H9 (cell line): ENCODE measurements at regions not wholly inside any gene's neighbourhood (a gene's known extent, or its start where the extent isn't known, plus 50 kb on each side); places are given as distances from the start of the nearest gene placed in this dataset.
A peak's percentile ranks its signal among the peaks of the same experiment; 100 is the strongest.

Experiments used
- DNase-seq: peaks from one replicate; pipeline ENCODE4 v3.0.0-alpha.2; 2017
- H2AFZ ChIP-seq: one replicate; pipeline ENCODE4 v1.6.1; 2013; ENCODE audit warnings: mild to moderate bottlenecking, low read length, control low read depth, moderate library complexity
- H2AK5ac ChIP-seq: 2 replicates; pipeline ENCODE4 v1.6.1; 2013; ENCODE audit warnings: low read length, control low read depth, mixed read lengths; ENCODE audit not compliant: insufficient read length
- H2BK120ac ChIP-seq: one replicate; pipeline ENCODE4 v1.6.1; 2013; ENCODE audit warnings: low read depth, mild to moderate bottlenecking, low read length, control low read depth, inconsistent platforms; ENCODE audit not compliant: poor library complexity, severe bottlenecking
- H2BK12ac ChIP-seq: 2 replicates; pipeline ENCODE4 v1.6.1; 2013; ENCODE audit warnings: low read length, control low read depth, mixed read lengths, low read depth; ENCODE audit not compliant: insufficient read length
- H2BK15ac ChIP-seq: 2 replicates; pipeline ENCODE4 v1.6.1; 2013; ENCODE audit warnings: low read depth, low read length, control low read depth
- H2BK20ac ChIP-seq: one replicate; pipeline ENCODE4 v1.6.1; 2013; ENCODE audit warnings: low read depth, mild to moderate bottlenecking, low read length, control low read depth, inconsistent platforms; ENCODE audit not compliant: poor library complexity, severe bottlenecking
- H2BK5ac ChIP-seq: 2 replicates; pipeline ENCODE4 v1.6.1; 2013; ENCODE audit warnings: low read length, control low read depth, mixed read lengths; ENCODE audit not compliant: insufficient read length
- H3K14ac ChIP-seq: 2 replicates; pipeline ENCODE4 v1.6.1; 2013; ENCODE audit warnings: low read length, control low read depth; ENCODE audit not compliant: insufficient read depth
- H3K18ac ChIP-seq: 2 replicates; pipeline ENCODE4 v1.6.1; 2013; ENCODE audit warnings: low read depth, mild to moderate bottlenecking, mixed read lengths, low read length, control low read depth; ENCODE audit not compliant: insufficient read length
- H3K23ac ChIP-seq: 2 replicates; pipeline ENCODE4 v1.6.1; 2013; ENCODE audit warnings: low read length, control low read depth, mixed read lengths, low read depth; ENCODE audit not compliant: insufficient read length
- H3K23me2 ChIP-seq: 2 replicates; pipeline ENCODE4 v1.6.1; 2013; ENCODE audit warnings: low read depth, mild to moderate bottlenecking, mixed read lengths, low read length, control low read depth; ENCODE audit not compliant: insufficient read length, poor library complexity, severe bottlenecking
- H3K27ac ChIP-seq: 2 replicates; pipeline ENCODE4 v1.5.1; 2013; ENCODE audit warnings: low read length, control low read depth, mixed read lengths, low read depth; ENCODE audit not compliant: insufficient read length
- H3K27me3 ChIP-seq: 2 replicates; pipeline ENCODE4 v1.6.1; 2013; ENCODE audit warnings: low read length, control low read depth, inconsistent platforms; ENCODE audit not compliant: insufficient read depth
- H3K4ac ChIP-seq: 2 replicates; pipeline ENCODE4 v1.6.1; 2013; ENCODE audit warnings: low read depth, mild to moderate bottlenecking, control low read depth, inconsistent platforms, low read length, moderate library complexity
- H3K4me1 ChIP-seq: 2 replicates; pipeline ENCODE4 v1.6.1; 2013; ENCODE audit warnings: low read length, control low read depth, inconsistent platforms; ENCODE audit not compliant: insufficient read depth
- H3K4me2 ChIP-seq: 2 replicates; pipeline ENCODE4 v1.6.1; 2013; ENCODE audit warnings: low read length, control low read depth, mixed read lengths; ENCODE audit not compliant: insufficient read length, insufficient read depth
- H3K56ac ChIP-seq: 2 replicates; pipeline ENCODE4 v1.6.1; 2013; ENCODE audit warnings: low read depth, mild to moderate bottlenecking, mixed read lengths, low read length, control low read depth; ENCODE audit not compliant: insufficient read length
- H3K79me1 ChIP-seq: 2 replicates; pipeline ENCODE4 v1.6.1; 2013; ENCODE audit warnings: low read depth, mild to moderate bottlenecking, moderate library complexity, low read length, control low read depth, inconsistent platforms; ENCODE audit not compliant: insufficient read depth, poor library complexity, severe bottlenecking
- H3K79me2 ChIP-seq: 2 replicates; pipeline ENCODE4 v1.6.1; 2013; ENCODE audit warnings: low read length, control low read depth, inconsistent platforms; ENCODE audit not compliant: insufficient read depth
- H3K9ac ChIP-seq: 2 replicates; pipeline ENCODE4 v1.6.1; 2013; ENCODE audit warnings: low read length, control low read depth, mixed read lengths; ENCODE audit not compliant: insufficient read length; ENCODE audit errors: extremely low read depth
- H3K9me3 ChIP-seq: one replicate; pipeline ENCODE4 v1.6.1; 2013; ENCODE audit warnings: low read depth, low read length, inconsistent platforms; ENCODE audit not compliant: control insufficient read depth
- H3T11ph ChIP-seq: one replicate; pipeline ENCODE4 v1.6.1; 2013; ENCODE audit warnings: mild to moderate bottlenecking, low read length, control low read depth, inconsistent platforms
- H4K20me1 ChIP-seq: one replicate; pipeline ENCODE4 v1.6.1; 2013; ENCODE audit not compliant: control insufficient read depth, insufficient read length, insufficient read depth
- H4K5ac ChIP-seq: 2 replicates; pipeline ENCODE4 v1.6.1; 2013; ENCODE audit warnings: low read depth, mild to moderate bottlenecking, mixed read lengths, low read length, control low read depth; ENCODE audit not compliant: insufficient read length
- H4K8ac ChIP-seq: replicated peaks from 2 replicates; pipeline ENCODE4 v1.6.1; 2013; ENCODE audit warnings: low read length, control low read depth, mixed read lengths, low read depth; ENCODE audit not compliant: insufficient read length
- H4K91ac ChIP-seq: 2 replicates; pipeline ENCODE4 v1.6.1; 2013; ENCODE audit warnings: low read depth, mild to moderate bottlenecking, moderate library complexity, mixed read lengths, low read length, control low read depth; ENCODE audit not compliant: insufficient read length
- H3K27ac Mint-ChIP-seq, 3 experiments: 2 replicates in 2 of 3; 3 replicates in 1 of 3; pipeline ENCODE4 v1.8.0; 2020 to 2021; ENCODE audit warnings: mixed read lengths in 3 of 3, mild to moderate bottlenecking in 1 of 3, moderate library complexity in 1 of 3
- H3K27me3 Mint-ChIP-seq: 2 replicates; pipeline ENCODE4 v1.8.0; 2021; ENCODE audit warnings: low read depth, mild to moderate bottlenecking, moderate library complexity, mixed read lengths
- H3K36me3 Mint-ChIP-seq, 3 experiments: 2 replicates in 2 of 3; 3 replicates in 1 of 3; pipeline ENCODE4 v1.8.0; 2020 to 2021; ENCODE audit warnings: low read depth in 3 of 3, mixed read lengths in 3 of 3; ENCODE audit not compliant: insufficient read depth in 1 of 3
- H3K4me1 Mint-ChIP-seq, 2 experiments: 2 replicates each; pipeline ENCODE4 v1.8.0; 2020; ENCODE audit warnings: mixed read lengths in 2 of 2
- H3K4me3 Mint-ChIP-seq, 2 experiments: 2 replicates in 1 of 2; 3 replicates in 1 of 2; pipeline ENCODE4 v1.8.0; 2020 to 2021; ENCODE audit warnings: mild to moderate bottlenecking in 2 of 2, mixed read lengths in 2 of 2, moderate library complexity in 1 of 2
- H3K9me3 Mint-ChIP-seq, 2 experiments: 2 replicates in 1 of 2; 3 replicates in 1 of 2; pipeline ENCODE4 v1.8.0; 2020; ENCODE audit warnings: mild to moderate bottlenecking in 2 of 2, mixed read lengths in 2 of 2, moderate library complexity in 1 of 2
- WGBS: extraction: QIAGEN DNeasy Blood & Tissue Kit; methylation state at CpG from one replicate; pipeline ENCODE4 v1.1.7; 2013; ENCODE audit warnings: missing lambda C conversion rate, low lambda C conversion rate, mixed read lengths; ENCODE audit not compliant: insufficient read length; ENCODE audit errors: extremely low coverage; 5-methylcytosine and 5-hydroxymethylcytosine counted together
- TF ChIP-seq, protein P1 (sequence below): fragments of 200-600 bp; sonication (generic); conservative IDR thresholded peaks from 3 replicates; pipeline ENCODE4 v1.8.0; 2021; ENCODE audit warnings: antibody characterized with exemption, mild to moderate bottlenecking

DNA sequence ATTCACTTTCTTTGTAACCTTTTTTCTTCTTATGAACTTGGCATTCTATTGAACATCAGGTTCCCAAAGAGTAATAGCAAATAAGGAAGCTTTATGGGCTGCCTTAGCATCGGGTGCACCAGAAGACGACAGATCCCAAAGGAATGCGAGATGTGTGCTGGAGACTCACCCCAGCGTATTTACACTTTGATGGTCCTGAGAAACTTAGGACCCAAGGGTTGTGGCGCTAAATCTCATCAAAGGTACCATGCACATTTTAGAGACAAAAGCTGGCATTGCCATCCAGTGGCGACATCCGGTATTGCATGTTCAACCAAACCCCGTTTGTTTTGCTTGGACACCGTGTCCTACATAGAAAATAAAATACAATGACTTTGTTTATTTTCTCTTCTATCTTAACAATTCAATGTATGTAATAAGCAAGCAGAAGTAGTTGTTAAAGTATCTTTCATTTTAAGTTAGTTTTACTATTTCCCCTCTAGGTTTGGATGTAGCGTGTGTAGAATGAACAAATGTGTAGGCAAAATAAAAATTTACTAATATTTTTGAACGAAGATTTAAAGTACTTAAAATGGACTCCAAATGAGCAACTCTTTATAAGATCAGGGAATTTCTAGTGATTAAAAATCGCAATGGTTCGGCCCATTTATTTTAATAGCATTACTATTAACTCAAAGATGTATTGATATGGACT lies 1154.8 kb downstream of the GATA3 start:
- H3K23ac ChIP-seq: no peak overlapping the region
- no peak overlapping the region for H3K14ac ChIP-seq
- no peak overlapping the region for H3K4me3 Mint-ChIP-seq

More for the DNA sequence above, 1154.8 kb downstream of the GATA3 start:
- H3K27me3 ChIP-seq: no peaks in the 10 kb centered on the region
- H2BK120ac ChIP-seq: no peak overlapping the region
- no peak overlapping the region for H3K9ac ChIP-seq
- no CpG with 5 or more reads among the region's 13 CpGs for WGBS
- H3K27ac ChIP-seq: no peak overlapping the region
- no peaks in the 10 kb centered on the region for H4K20me1 ChIP-seq
- H3K56ac ChIP-seq: no peak overlapping the region
- no peak overlapping the region for H3T11ph ChIP-seq
- H2BK12ac ChIP-seq: no peak overlapping the region
- no peaks in the 10 kb centered on the region for H3K23me2 ChIP-seq
- H2AFZ ChIP-seq: no peak overlapping the region
- TF ChIP-seq, protein P1, sequence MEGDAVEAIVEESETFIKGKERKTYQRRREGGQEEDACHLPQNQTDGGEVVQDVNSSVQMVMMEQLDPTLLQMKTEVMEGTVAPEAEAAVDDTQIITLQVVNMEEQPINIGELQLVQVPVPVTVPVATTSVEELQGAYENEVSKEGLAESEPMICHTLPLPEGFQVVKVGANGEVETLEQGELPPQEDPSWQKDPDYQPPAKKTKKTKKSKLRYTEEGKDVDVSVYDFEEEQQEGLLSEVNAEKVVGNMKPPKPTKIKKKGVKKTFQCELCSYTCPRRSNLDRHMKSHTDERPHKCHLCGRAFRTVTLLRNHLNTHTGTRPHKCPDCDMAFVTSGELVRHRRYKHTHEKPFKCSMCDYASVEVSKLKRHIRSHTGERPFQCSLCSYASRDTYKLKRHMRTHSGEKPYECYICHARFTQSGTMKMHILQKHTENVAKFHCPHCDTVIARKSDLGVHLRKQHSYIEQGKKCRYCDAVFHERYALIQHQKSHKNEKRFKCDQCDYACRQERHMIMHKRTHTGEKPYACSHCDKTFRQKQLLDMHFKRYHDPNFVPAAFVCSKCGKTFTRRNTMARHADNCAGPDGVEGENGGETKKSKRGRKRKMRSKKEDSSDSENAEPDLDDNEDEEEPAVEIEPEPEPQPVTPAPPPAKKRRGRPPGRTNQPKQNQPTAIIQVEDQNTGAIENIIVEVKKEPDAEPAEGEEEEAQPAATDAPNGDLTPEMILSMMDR: peak; percentile 92
- no peak overlapping the region for H2BK20ac ChIP-seq
- no peaks in the 10 kb centered on the region for H3K9me3 Mint-ChIP-seq
- H2AK5ac ChIP-seq: no peak overlapping the region
- no peak overlapping the region for H3K18ac ChIP-seq
- no peak overlapping the region for H4K91ac ChIP-seq
- no peak overlapping the region for H3K27ac Mint-ChIP-seq
- H3K4me1 ChIP-seq: no peaks in the 10 kb centered on the region
- H2BK15ac ChIP-seq: no peak overlapping the region
- no peaks in the 10 kb centered on the region for H3K36me3 Mint-ChIP-seq
- no peak overlapping the region for H4K8ac ChIP-seq
- H3K4ac ChIP-seq: no peak overlapping the region
- H3K4me1 Mint-ChIP-seq: peaks cover 3% of the 10 kb centered on the region in 2 experiments; a peak in 3 of 4 replicates
- no peaks in the 10 kb centered on the region for H3K9me3 ChIP-seq
- H2BK5ac ChIP-seq: no peak overlapping the region
- no peaks in the 10 kb centered on the region for H3K79me1 ChIP-seq
- peak; percentile 70 for DNase-seq
- H3K79me2 ChIP-seq: no peaks in the 10 kb centered on the region
- no peak overlapping the region for H4K5ac ChIP-seq
- no peak overlapping the region for H3K4me2 ChIP-seq
- peaks cover 7% of the 10 kb centered on the region for H3K27me3 Mint-ChIP-seq
